GM12892 (cell line): ENCODE measurements at regions not wholly inside any gene's neighbourhood (a gene's known extent, or its start where the extent isn't known, plus 50 kb on each side); places are given as distances from the start of the nearest gene placed in this dataset.

Source experiments
- POLR2A ChIP-seq: IDR thresholded peaks from 2 replicates; pipeline ENCODE4 v1.6.1; 2011; ENCODE audit warnings: low read depth, low read length, control low read depth
- TAF1 ChIP-seq: IDR thresholded peaks from 2 replicates; pipeline ENCODE4 v1.6.1; 2011; ENCODE audit warnings: low read depth, mild to moderate bottlenecking, control low read depth, low read length, borderline replicate concordance

DNA sequence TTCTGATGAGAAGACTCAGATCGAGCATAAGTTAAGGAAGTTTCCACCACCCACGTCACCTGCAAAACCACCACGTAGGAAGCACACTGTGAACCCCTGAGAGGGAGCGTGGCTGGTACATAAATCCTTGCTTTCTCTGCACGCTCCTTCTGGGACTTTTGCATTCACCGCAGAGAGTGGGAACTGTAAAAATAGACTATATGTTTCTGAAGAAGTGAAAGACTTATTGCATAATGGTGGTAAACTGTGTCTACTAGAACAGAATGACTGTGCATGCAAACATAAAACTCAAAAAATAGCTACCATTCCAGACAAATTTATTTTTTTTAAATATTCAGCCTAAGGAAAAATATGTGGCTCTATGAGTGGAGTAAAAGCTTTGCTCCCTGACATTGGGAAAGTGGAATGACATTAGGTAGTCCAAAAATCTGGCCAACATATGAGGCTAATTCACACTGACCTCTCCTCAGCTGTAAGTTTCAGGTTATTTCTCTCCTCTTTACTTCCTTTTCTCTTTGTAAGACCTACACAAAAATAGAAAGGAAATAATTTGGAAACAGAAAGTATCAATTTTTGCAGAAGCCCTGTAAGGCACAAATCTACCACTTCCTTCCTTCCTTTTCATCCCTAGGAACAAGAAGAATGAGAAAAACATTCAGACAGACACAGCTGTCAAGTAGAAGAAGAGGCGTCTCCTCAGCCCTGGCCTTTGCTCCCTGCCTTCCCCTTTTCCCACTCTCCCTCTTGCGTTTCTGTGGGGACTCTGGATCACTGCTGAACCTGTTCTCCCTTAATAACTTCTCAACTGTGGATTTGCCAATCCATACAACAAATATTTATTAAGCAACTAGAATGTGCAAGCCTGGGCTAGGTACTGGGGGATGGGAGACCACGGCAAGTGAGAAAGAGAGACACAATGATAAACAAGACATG is 264.3 kb upstream of the FOXN3 start:
- TF ChIP-seq TAF1 (no peak), POLR2A (no peak)
